Psoas muscle (tissue), 7 donors: ENCODE measurements at regions not wholly inside any gene's neighbourhood (a gene's known extent, or its start where the extent isn't known, plus 50 kb on each side); places are given as distances from the start of the nearest gene placed in this dataset.

Source experiments
- ATAC-seq, 4 donors: fragments of 200-7000 bp; cut with Tn5 transposase; one replicate each; pipeline ENCODE4 v1.9.1; 2020; ENCODE audit warnings: moderate library complexity in 3 of 4, mild to moderate bottlenecking in 2 of 4
- DNase-seq, 2 donors: peaks; one replicate each; pipeline ENCODE4 v3.0.0-alpha.2; 2020
- H3K27ac ChIP-seq: fragments of 200-600 bp; one replicate; pipeline ENCODE4 v1.8.0; 2022
- H3K27me3 ChIP-seq, 3 donors: fragments of 200-600 bp in 1 of 3; one replicate each; pipeline versions ENCODE4 v1.6.1 to v1.8.0; 2013 to 2022; ENCODE audit warnings: low read length in 2 of 3, mild to moderate bottlenecking in 2 of 3, moderate library complexity in 1 of 3; ENCODE audit not compliant: insufficient read depth in 3 of 3
- H3K36me3 ChIP-seq, 2 donors: fragments of 200-600 bp in 1 of 2; one replicate each; pipeline versions ENCODE4 v1.6.1 to v1.8.0; 2013 to 2022; ENCODE audit warnings: low read depth in 1 of 2, mild to moderate bottlenecking in 1 of 2, moderate library complexity in 1 of 2; ENCODE audit not compliant: insufficient read depth in 1 of 2
- H3K4me1 ChIP-seq: fragments of 200-600 bp; one replicate; pipeline ENCODE4 v1.8.0; 2022
- H3K4me3 ChIP-seq: fragments of 200-600 bp; one replicate; pipeline ENCODE4 v1.8.0; 2022; ENCODE audit warnings: mild to moderate bottlenecking
- H3K9me3 ChIP-seq: fragments of 200-600 bp; one replicate; pipeline ENCODE4 v1.8.0; 2022
- WGBS, 3 donors: extraction: QIAGEN DNeasy Blood & Tissue Kit; methylation state at CpG; one replicate each; pipeline versions ENCODE4 v1.1.6 to v1.1.7; 2013; 5-methylcytosine and 5-hydroxymethylcytosine counted together
- intact Hi-C, 2 donors: fragments of 100-400 bp; cut with DNase I; formaldehyde crosslinking; loops; one replicate each; pipeline versions ENCODE4 v1.11.0 to v1.14.2; 2022
- TF ChIP-seq, protein P1 (sequence below): fragments of 200-600 bp; IDR thresholded peaks from one replicate; pipeline ENCODE4 v1.8.0; 2022; ENCODE audit warnings: antibody characterized with exemption
- donor health status: healthy with polysubstance abuse.
- donor health status: DM: no; HTN: no; CAD: no; lungs with moderate emphysema.
- donor health status: Bipolar disorder and iron deficiency.
- donor health status: healthy.
- donor health status: DM: yes; HTN: yes; CAD: no.
- donor health status: DM: no; HTN: no; CAD: no.
- donor health status: DM: yes; HTN: yes; CAD: no.

DNA sequence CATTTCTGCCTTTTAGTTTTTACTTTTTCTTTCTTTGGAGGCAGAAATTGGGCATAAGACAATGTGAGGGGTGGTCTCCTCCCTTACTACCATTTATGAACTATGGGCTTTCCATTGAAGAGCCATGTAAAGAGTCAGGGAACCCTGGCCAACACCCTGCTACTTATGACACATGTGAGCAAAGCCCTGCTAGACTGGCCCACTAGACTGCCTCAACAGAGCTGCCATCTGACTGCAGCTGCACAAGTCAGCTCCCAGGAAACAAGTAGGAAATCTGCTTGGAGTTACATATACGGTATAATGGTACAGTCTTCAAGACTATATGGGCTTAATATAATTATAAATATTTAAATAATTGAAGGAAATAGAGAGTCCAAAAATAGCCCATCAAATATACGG is 816.8 kb downstream of the TRIB2 start:
- H3K4me3 ChIP-seq = no peak overlapping the region
- ATAC-seq = no peak
- TF ChIP-seq, protein P1, sequence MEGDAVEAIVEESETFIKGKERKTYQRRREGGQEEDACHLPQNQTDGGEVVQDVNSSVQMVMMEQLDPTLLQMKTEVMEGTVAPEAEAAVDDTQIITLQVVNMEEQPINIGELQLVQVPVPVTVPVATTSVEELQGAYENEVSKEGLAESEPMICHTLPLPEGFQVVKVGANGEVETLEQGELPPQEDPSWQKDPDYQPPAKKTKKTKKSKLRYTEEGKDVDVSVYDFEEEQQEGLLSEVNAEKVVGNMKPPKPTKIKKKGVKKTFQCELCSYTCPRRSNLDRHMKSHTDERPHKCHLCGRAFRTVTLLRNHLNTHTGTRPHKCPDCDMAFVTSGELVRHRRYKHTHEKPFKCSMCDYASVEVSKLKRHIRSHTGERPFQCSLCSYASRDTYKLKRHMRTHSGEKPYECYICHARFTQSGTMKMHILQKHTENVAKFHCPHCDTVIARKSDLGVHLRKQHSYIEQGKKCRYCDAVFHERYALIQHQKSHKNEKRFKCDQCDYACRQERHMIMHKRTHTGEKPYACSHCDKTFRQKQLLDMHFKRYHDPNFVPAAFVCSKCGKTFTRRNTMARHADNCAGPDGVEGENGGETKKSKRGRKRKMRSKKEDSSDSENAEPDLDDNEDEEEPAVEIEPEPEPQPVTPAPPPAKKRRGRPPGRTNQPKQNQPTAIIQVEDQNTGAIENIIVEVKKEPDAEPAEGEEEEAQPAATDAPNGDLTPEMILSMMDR = no peak
- no peak overlapping the region for H3K27ac ChIP-seq
- no peaks in the 10 kb centered on the region for H3K36me3 ChIP-seq
- H3K27me3 ChIP-seq = no peaks in the 10 kb centered on the region
- WGBS, 3 donors = 89 to 91% (median 91%) methylated on average over 2 of the region's 2 CpGs
- DNase-seq = no peak
- H3K4me1 ChIP-seq = no peaks in the 10 kb centered on the region
- intact Hi-C loops = no loop called here
- no peaks in the 10 kb centered on the region for H3K9me3 ChIP-seq

DNA sequence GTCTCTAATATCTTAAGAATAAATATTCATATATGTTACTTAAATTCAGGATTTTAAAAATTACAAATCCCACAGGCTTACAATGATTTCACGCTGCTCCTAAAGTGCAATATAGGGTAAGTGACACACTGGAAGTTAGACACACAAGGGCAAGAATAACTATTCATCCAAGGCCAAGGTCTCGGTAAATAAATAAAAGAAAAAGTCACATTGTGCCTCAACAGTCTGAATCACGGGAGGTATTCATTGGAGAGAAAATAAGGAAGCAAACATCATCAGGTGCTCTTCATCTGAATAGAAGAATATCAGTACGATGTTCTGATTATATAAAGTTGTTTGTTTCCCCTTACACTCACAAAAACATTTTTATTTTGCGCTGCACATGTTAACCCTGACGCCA is 820.2 kb downstream of the TRIB2 start:
- DNase-seq (no peak), ATAC-seq (no peak)
- no peak overlapping the region for H3K27ac ChIP-seq
- no peaks in the 10 kb centered on the region for H3K27me3 ChIP-seq
- TF ChIP-seq, protein P1 = no peak
- H3K4me1 ChIP-seq = no peaks in the 10 kb centered on the region
- 60 to 80% (median 63%) methylated on average over 6 of the region's 6 CpGs for WGBS, 3 donors
- intact Hi-C loops = no loop called here
- H3K36me3 ChIP-seq = no peaks in the 10 kb centered on the region
- no peak overlapping the region for H3K4me3 ChIP-seq
- no peaks in the 10 kb centered on the region for H3K9me3 ChIP-seq

DNA sequence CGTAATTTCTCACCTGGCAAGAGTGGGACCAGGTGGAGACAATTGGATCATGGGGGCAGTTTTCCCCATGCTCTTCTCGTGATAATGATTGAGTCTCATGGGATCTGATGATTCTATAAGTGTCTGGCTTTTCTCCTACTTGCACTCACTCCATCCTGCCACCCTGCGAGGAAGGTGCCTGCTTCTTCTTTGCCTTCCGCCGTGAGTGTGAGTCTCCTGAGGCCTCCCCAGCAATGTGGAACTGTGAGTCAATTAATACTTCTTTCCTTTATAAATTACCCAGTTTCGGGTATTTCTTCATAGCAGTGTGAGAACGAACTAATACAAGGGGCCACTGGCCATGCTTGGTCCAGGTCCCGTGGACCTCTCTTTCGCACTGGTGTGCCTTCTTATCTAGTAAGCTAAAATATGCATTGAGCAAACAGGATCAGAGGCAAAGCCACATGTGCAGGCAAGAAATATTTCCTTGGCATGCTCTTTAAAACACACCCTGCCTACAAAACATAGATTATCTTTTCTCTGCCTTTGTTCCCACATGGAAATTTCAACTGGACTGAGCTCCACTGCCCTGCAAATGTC is 821.1 kb downstream of the TRIB2 start:
- DNase-seq (no peak), ATAC-seq (no peak)
- no peaks in the 10 kb centered on the region for H3K4me1 ChIP-seq
- intact Hi-C loops = no loop called here
- 80 to 83% (median 82%) methylated on average over 9 of the region's 9 CpGs for WGBS, 3 donors
- no peaks in the 10 kb centered on the region for H3K27me3 ChIP-seq
- H3K27ac ChIP-seq = no peak overlapping the region
- TF ChIP-seq, protein P1 = no peak
- H3K36me3 ChIP-seq = no peaks in the 10 kb centered on the region
- H3K9me3 ChIP-seq = no peaks in the 10 kb centered on the region
- no peak overlapping the region for H3K4me3 ChIP-seq

DNA sequence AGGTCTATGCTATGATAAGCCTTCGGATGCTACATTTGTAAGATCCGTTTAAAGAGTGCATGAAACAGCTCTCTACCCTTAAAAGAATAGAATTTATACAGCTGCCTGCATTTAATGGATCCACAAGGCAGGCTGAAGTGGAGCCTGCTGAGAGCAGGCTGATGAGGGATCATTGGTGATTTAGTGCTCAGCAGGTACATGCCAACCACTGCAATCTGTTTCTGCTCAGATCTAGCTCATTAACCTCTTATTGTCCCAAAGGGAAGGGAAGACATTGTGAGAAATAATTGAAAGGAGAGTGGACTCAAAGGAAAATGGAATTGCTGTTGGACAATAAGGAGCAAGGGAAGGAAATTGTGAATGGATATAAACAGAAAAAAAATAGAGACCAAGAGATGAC is 822.6 kb downstream of the TRIB2 start:
- no peak for ATAC-seq

More for the DNA sequence above, 822.6 kb downstream of the TRIB2 start:
- Histone ChIP-seq H3K27me3 (no peaks in the 10 kb centered on the region), H3K9me3 (no peaks in the 10 kb centered on the region), H3K4me1 (no peaks in the 10 kb centered on the region), H3K27ac (no peak overlapping the region), H3K4me3 (no peak overlapping the region), H3K36me3 (no peaks in the 10 kb centered on the region)
- intact Hi-C loops = no loop called here
- WGBS, 3 donors = 72 to 79% (median 75%) methylated on average over 2 of the region's 2 CpGs
- TF ChIP-seq, protein P1 = no peak
- DNase-seq = no peak
